Esophagus squamous epithelium (tissue), 4 donors: ENCODE measurements at regions not wholly inside any gene's neighbourhood (a gene's known extent, or its start where the extent isn't known, plus 50 kb on each side); places are given as distances from the start of the nearest gene placed in this dataset.

Experiments used
- CTCF ChIP-seq, 6 experiments: fragments of 450-650 bp in 4 of 6; fragments of 200-600 bp in 2 of 6; sonication (generic) in 2 of 6; IDR thresholded peaks; one replicate each; pipeline ENCODE4 v1.5.1; 2016 to 2019; ENCODE audit warnings: antibody characterized with exemption in 6 of 6, mild to moderate bottlenecking in 4 of 6, moderate library complexity in 4 of 6
- POLR2A ChIP-seq, 4 donors: fragments of 450-650 bp; IDR thresholded peaks; one replicate each; pipeline ENCODE4 v1.6.1; 2017; ENCODE audit warnings: antibody characterized with exemption in 4 of 4, mild to moderate bottlenecking in 4 of 4, moderate library complexity in 3 of 4

DNA sequence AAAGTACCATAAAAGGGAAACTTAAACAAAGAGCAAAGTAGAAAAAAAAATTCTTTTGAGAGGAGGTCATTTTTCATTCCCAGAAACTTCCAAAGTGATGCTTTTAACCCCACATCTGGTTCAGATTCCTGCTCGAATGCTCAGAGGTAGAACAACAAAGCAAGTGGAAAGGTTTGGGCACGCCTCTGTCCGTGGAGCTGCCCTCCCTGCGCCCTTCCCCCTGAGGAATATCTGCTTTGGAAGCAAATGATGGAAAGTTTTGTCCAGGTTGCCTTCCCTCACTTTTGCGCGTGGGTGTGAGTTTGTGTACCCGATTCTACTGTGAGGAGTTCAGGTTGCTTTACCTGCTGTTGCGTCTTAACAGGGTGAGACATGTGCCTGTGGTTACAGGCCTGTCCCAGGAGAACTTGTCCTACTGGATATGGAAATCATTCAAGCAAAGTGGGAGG is 110.2 kb downstream of the KLF5 start:
- no peak for TF ChIP-seq CTCF (IDR thresholded peaks at IDR 0.05)
- no peak for TF ChIP-seq POLR2A (IDR thresholded peaks at IDR 0.05)
